GM12872 (cell line): ENCODE measurements at regions not wholly inside any gene's neighbourhood (a gene's known extent, or its start where the extent isn't known, plus 50 kb on each side); places are given as distances from the start of the nearest gene placed in this dataset.

Experiments used
- CTCF ChIP-seq: IDR thresholded peaks from 3 replicates; pipeline ENCODE4 v1.5.1; 2011; ENCODE audit warnings: low read depth, mild to moderate bottlenecking, low read length, moderate library complexity; ENCODE audit not compliant: insufficient read depth

- no peak for TF ChIP-seq CTCF
These were observed 378.1 kb downstream of the TMEM38B start for GRCh38 chr9:106072421-106072820.

- TF ChIP-seq CTCF: no peak
These were observed 379.7 kb downstream of the TMEM38B start for GRCh38 chr9:106074006-106074405.

GRCh38 chr9:106075236-106075959 is 381.1 kb downstream of the TMEM38B start:
- no peak for TF ChIP-seq CTCF

- no peak for TF ChIP-seq CTCF
These were observed 381.6 kb downstream of the TMEM38B start for GRCh38 chr9:106075960-106076327.

- no peak for TF ChIP-seq CTCF
These were observed 382.4 kb downstream of the TMEM38B start for GRCh38 chr9:106076711-106077110.

GRCh38 chr9:106077731-106078130 is 383.4 kb downstream of the TMEM38B start:
- TF ChIP-seq CTCF: no peak

GRCh38 chr9:106082621-106083020 is 388.3 kb downstream of the TMEM38B start:
- no peak for TF ChIP-seq CTCF
